Heart left ventricle (tissue), 13 donors: ENCODE measurements at regions not wholly inside any gene's neighbourhood (a gene's known extent, or its start where the extent isn't known, plus 50 kb on each side); places are given as distances from the start of the nearest gene placed in this dataset.

ENCODE experiments used
- CTCF ChIP-seq, 12 donors: fragments of 200-600 bp; sonication (generic) in 4 of 12; IDR thresholded peaks; one replicate each; pipeline versions ENCODE4 v1.5.0 to v1.8.0; 2018 to 2022; ENCODE audit warnings: antibody characterized with exemption in 12 of 12, mild to moderate bottlenecking in 5 of 12
- POLR2A ChIP-seq, 2 donors: fragments of 450-650 bp; IDR thresholded peaks; one replicate each; pipeline ENCODE4 v1.6.1; 2017; ENCODE audit warnings: antibody characterized with exemption in 2 of 2, mild to moderate bottlenecking in 2 of 2, moderate library complexity in 2 of 2
- donor health status: ischemic (EF 13 %, LVEDD 7.1; RV severe dilation, severe dysfunction).
- donor health status: DM: no; HTN: yes; CAD: no.
- donor health status: DM: no; HTN: no; CAD: no.
- donor health status: ischemic (EF 25% LVEDD 6.9; RV normal size, moderate dysfunction).
- donor health status: ischemic (EF 25% LVEDD 5.7; RV mildly dilated, moderate dysfunction).
- donor health status: ischemic (EF 35%, LVEDD 5.7; RV mildly dilated, moderate dysfunction).
- donor health status: nonischemic (EF 11% LVEDD 7.7; RV severe dilation, severe dysfunction).
- donor health status: DM: yes; HTN: yes; CAD: no.
- donor health status: PGD.
- donor health status: ischemic (EF 29% LVEDD 5.4; RV normal size, mild dysfunction).
- donor health status: nonischemic (EF 23%, LVEDD 6.1; RV moderate dilation, normal function).

GRCh38 chr15:20348900-20349773 is 192.5 kb downstream of the GOLGA6L6 start:
- no peak for TF ChIP-seq CTCF (IDR thresholded peaks at IDR 0.05)
- TF ChIP-seq POLR2A (IDR thresholded peaks at IDR 0.05), result no peak
